Fibroblast of the conjunctiva (primary cell): ENCODE measurements at regions not wholly inside any gene's neighbourhood (a gene's known extent, or its start where the extent isn't known, plus 50 kb on each side); places are given as distances from the start of the nearest gene placed in this dataset.

Experiments
- DNase-seq: peaks from one replicate; pipeline ENCODE4 v3.0.0-alpha.2; 2010; ENCODE audit warnings: low read depth

DNA sequence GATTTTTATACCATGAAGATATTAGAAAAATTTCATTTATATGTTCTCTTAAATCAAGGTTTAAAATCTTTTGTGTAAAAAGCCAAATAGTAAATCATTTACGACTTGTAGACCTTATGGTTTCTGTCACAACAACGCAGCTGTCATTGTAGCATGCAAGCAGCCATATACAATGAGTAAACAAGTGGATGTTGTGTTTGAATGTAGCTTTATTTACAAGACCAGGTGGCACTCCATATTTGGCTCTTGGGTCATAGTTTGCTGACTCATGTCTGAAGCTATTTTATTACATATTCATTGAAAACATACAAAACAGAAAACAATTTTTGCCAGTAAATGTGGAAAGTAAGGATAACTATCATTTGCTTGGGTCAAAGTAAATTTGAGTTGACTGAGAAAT lies 930.8 kb downstream of the SLITRK5 start:
- no peak for DNase-seq

GRCh38 chr13:88602786-88603777 lies 931.9 kb downstream of the SLITRK5 start:
- no peak for DNase-seq

- no peak for DNase-seq
Observed at GRCh38 chr13:88617176-88617575, 946.0 kb downstream of the SLITRK5 start.

DNA sequence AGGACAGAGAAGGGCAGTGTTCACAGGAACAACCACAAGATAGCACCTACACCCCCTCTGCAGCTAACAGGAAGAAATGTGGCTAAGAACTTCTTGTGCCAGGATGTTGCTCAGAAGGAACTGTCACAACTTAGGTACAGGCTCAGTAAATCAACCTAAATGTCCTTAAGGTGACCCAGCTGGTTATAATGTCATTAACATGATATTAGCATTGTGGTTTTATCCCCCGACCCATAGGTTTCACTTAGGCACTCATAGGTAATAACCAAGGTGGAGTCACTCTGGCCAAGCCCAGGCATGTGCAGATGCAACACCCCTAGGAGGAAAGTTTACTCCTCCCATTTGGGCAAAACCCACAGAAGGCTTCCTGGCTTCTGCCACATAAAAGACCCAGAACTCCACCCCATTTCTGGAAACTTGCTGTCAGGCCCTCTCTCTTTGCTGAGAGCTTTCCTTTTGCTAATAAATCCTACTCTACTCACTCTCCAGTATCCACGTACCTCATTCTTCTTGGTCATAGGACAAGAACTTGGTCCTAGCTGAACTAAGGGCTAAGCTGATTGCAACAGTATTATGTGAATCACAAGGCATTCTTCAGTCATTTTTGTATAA lies 951.3 kb downstream of the SLITRK5 start:
- no peak for DNase-seq

- DNase-seq = no peak
Observed at GRCh38 chr13:88623150-88623549, 952.0 kb downstream of the SLITRK5 start.

GRCh38 chr13:88627071-88627470 lies 955.9 kb downstream of the SLITRK5 start:
- no peak for DNase-seq

DNA sequence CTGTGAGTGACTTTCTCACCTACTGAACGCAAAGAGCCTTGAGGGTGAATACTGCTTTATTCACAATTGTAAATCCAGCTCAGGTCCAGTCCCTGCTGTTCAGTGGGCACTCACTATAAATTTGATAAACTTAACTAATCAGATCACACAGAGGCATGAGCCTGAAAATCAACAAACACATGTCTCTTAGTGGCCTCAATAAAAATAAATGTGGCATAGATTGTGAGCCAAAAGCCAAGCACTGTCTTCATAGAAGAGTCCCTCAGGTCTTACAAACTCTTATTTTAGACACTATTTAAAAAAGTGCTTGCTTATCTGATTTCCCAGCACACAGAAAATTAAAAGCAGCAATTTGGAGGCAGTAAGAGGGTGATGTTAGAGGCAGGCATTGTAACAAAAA lies 957.7 kb downstream of the SLITRK5 start:
- DNase-seq = no peak

GRCh38 chr13:88637935-88638334 lies 966.8 kb downstream of the SLITRK5 start:
- DNase-seq = no peak

- no peak for DNase-seq
Observed at GRCh38 chr13:88643233-88643632, 972.1 kb downstream of the SLITRK5 start.

GRCh38 chr13:88648598-88649373 lies 977.6 kb downstream of the SLITRK5 start:
- no peak for DNase-seq

GRCh38 chr13:88649855-88650254 lies 978.7 kb downstream of the SLITRK5 start:
- DNase-seq = no peak

GRCh38 chr13:88651531-88651930 lies 980.4 kb downstream of the SLITRK5 start:
- no peak for DNase-seq

DNA sequence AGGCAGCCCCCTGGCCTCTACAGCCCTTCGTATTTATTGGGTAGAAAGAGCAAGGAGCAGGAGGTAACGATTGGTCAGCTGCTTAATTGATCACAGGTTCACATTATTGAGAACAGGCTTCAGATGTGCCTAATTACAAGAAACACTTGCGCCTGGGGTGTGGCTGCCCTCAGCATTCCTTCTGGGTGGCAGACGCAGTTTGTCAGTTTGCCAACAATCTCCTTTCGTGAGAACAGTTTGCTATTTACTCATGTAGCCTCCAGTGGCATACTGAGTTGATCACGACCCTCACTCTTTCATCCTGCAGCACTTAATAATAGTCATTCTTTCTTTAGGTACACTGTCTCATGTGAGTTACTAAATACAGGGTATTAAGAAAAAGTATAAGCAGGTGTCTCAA lies 985.6 kb downstream of the SLITRK5 start:
- DNase-seq = no peak

- no peak for DNase-seq
Observed at GRCh38 chr13:88670509-88670908, 999.3 kb downstream of the SLITRK5 start.

DNA sequence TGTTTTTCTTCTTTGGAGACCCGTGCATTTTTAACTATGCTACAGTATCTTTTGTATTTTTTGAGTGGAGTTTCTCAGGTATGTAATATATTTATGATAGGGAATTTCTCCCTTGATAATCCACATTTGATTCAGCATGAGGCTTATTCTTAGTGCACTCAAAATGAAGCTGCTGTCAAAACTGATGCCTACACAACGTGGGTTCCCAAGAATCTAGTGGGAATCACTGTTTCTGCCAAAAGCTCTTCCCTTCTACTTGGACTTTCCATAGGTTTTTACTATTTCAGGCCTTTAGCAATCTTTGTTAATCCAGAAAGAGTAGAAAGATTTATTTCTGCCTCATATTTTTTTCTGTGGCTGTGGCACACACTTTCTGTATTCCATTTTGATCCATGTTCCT lies 1003.7 kb downstream of the SLITRK5 start:
- no peak for DNase-seq

- no peak for DNase-seq
Observed at GRCh38 chr13:88675347-88675996, 1004.3 kb downstream of the SLITRK5 start.

GRCh38 chr13:88676016-88676415 lies 1004.8 kb downstream of the SLITRK5 start:
- no peak for DNase-seq

DNA sequence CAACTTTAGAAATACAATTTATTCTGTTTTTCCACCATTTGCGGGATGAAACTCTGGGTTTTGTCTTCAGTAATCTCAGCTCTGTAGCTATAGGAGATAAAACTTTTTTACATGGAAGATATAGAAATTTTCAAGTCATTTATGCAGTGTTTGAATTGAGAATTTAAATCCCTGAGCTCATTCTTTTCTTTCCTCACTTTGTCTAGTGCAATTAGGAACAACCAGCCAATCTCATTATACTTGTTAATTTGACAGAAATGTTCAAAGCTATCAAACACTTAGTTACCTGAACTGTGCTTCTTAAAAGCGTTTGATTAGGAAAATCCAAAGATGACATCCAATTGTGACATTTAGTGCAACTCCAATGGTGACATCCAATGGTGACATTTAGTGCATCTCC lies 1014.3 kb downstream of the SLITRK5 start:
- DNase-seq = no peak

DNA sequence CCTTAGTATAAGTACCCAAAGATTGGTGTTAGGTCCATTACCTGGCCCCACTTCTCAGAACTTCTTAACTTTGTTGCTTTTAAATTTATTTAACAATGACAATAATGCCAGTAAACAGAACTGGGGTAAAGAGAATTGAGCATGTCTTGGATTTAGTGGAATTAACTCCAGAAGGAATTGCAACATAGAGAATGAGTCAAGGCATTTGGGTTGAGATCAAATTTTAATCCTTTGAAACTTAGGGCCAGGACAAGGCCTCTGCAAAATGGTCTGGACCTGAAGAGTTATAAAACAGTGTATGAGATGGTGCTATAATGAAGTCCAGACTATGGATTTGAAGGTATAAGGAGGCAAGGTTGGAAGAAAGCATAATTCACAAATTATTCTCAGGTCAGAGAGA lies 1030.4 kb downstream of the SLITRK5 start:
- peak; percentile 16 for DNase-seq

DNA sequence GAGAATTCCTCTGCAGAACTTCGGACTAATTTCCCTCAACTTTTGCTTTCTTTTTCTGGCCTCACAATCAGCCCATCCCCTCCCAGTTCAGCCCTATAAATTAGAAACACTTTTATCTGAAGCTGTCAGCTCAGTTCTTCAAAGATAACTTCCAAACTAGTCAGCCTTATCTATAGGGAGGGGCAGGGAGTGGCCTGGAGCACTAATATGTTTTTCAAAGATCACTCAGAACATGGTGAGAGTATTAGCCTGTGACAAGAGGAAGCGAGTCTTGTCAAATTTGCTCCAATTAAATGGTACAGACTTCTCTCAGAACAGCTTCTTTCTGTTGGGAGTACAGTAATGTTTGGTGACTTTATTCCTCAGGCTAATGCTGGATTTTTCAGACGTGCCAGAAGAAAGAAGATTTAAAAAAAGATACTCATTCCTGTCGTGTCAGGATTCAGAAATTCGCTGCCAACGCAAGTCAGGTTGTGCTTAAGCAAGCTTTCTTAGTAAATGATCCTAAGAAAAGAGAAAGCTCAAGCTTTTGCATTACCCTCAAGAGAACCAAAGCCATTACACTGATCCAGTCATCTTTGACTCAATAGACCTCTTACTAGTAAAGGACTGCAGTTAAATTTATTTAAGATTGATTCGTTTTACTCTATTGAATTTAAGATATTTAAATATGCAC lies 1033.6 kb downstream of the SLITRK5 start:
- no peak for DNase-seq

DNA sequence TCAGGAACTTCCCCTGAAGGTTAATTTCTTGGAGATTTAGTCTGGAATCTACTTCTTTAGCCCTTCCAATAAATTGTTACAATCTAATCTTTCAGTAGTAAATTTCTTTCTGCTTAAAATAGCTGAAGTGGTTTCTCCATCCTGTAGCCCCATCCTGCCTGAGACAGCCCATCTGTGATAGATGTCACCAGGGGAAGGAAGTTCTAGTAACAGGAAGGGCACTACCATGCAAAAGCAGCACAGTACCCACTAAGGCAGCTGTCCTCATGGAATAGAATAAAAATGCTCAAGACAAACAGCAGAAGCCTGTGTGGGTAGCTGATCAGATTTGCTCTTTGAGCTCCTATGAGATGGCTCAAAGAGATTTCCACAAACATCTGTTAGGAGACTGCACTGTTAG lies 1036.5 kb downstream of the SLITRK5 start:
- DNase-seq = no peak

DNA sequence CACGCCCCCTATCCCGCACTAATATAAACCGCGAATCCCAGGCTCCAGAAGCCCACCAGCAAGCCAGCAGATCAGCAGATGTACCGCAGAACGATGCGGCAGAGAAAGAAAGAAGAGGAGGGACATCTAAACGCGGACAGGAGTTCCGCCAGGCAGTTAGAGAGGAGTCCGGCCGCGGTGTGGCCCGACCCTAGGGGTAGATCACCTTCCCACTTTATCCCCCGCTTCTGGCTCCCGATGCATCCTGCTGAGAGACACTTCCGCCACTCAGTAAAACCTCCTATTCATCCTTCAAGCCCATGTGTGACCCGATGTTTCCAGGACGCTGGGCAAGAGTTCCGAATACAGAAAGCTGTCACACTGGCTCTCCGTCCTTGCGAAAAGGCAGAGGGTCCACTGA lies 1046.8 kb downstream of the SLITRK5 start:
- DNase-seq = no peak
